IPS-15b (cell line): ENCODE measurements at regions not wholly inside any gene's neighbourhood (a gene's known extent, or its start where the extent isn't known, plus 50 kb on each side); places are given as distances from the start of the nearest gene placed in this dataset.

Experiments
- H3K27me3 ChIP-seq: one replicate; pipeline ENCODE4 v1.6.1; 2013; ENCODE audit warnings: low read length; ENCODE audit not compliant: control insufficient read depth, insufficient read depth
- H3K36me3 ChIP-seq: one replicate; pipeline ENCODE4 v1.6.1; 2013; ENCODE audit warnings: low read length; ENCODE audit not compliant: control insufficient read depth, insufficient read depth
- H3K4me1 ChIP-seq: one replicate; pipeline ENCODE4 v1.6.1; 2013; ENCODE audit warnings: mild to moderate bottlenecking, low read length; ENCODE audit not compliant: control insufficient read depth, insufficient read depth
- H3K4me3 ChIP-seq: one replicate; pipeline ENCODE4 v1.5.1; 2013; ENCODE audit warnings: low read depth, low read length
- H3K9ac ChIP-seq: one replicate; pipeline ENCODE4 v1.6.1; 2013; ENCODE audit warnings: low read depth, mild to moderate bottlenecking, low read length
- H3K9me3 ChIP-seq: one replicate; pipeline ENCODE4 v1.6.1; 2013; ENCODE audit warnings: mild to moderate bottlenecking, low read length; ENCODE audit not compliant: control insufficient read depth, insufficient read depth

GRCh38 chr3:76582632-76583378, 457.1 kb upstream of the ROBO2 start:
- Histone ChIP-seq H3K4me3 (no peak overlapping the region), H3K9me3 (no peaks in the 10 kb centered on the region), H3K9ac (no peak overlapping the region), H3K36me3 (no peaks in the 10 kb centered on the region), H3K27me3 (no peaks in the 10 kb centered on the region), H3K4me1 (no peaks in the 10 kb centered on the region)

GRCh38 chr3:76585794-76586392, 454.0 kb upstream of the ROBO2 start:
- no peaks in the 10 kb centered on the region for H3K4me1 ChIP-seq
- no peaks in the 10 kb centered on the region for H3K9me3 ChIP-seq
- H3K27me3 ChIP-seq: no peaks in the 10 kb centered on the region
- no peak overlapping the region for H3K4me3 ChIP-seq
- no peak overlapping the region for H3K9ac ChIP-seq
- H3K36me3 ChIP-seq: no peaks in the 10 kb centered on the region

GRCh38 chr3:76586471-76586870, 453.4 kb upstream of the ROBO2 start:
- Histone ChIP-seq H3K9me3 (no peaks in the 10 kb centered on the region), H3K9ac (no peak overlapping the region), H3K27me3 (no peaks in the 10 kb centered on the region)

GRCh38 chr3:76610150-76610549, 429.7 kb upstream of the ROBO2 start:
- H3K4me1 ChIP-seq: no peaks in the 10 kb centered on the region
- H3K4me3 ChIP-seq: no peak overlapping the region
- no peaks in the 10 kb centered on the region for H3K36me3 ChIP-seq
- no peak overlapping the region for H3K9ac ChIP-seq
- H3K9me3 ChIP-seq: no peaks in the 10 kb centered on the region
- no peaks in the 10 kb centered on the region for H3K27me3 ChIP-seq

More at GRCh38 chr3:76586471-76586870, 453.4 kb upstream of the ROBO2 start:
- no peaks in the 10 kb centered on the region for H3K36me3 ChIP-seq
- no peaks in the 10 kb centered on the region for H3K4me1 ChIP-seq
- H3K4me3 ChIP-seq: no peak overlapping the region

- Histone ChIP-seq H3K36me3 (no peaks in the 10 kb centered on the region), H3K27me3 (no peaks in the 10 kb centered on the region), H3K9me3 (no peaks in the 10 kb centered on the region), H3K4me1 (no peaks in the 10 kb centered on the region), H3K9ac (no peak overlapping the region), H3K4me3 (no peak overlapping the region)
These were observed 424.2 kb upstream of the ROBO2 start for GRCh38 chr3:76615719-76616118.

GRCh38 chr3:76624164-76624563, 415.7 kb upstream of the ROBO2 start:
- no peak overlapping the region for H3K9ac ChIP-seq
- H3K9me3 ChIP-seq: no peaks in the 10 kb centered on the region
- no peaks in the 10 kb centered on the region for H3K4me1 ChIP-seq
- no peaks in the 10 kb centered on the region for H3K27me3 ChIP-seq
- no peak overlapping the region for H3K4me3 ChIP-seq
- no peaks in the 10 kb centered on the region for H3K36me3 ChIP-seq

- H3K9me3 ChIP-seq: no peaks in the 10 kb centered on the region
- no peaks in the 10 kb centered on the region for H3K27me3 ChIP-seq
- no peaks in the 10 kb centered on the region for H3K36me3 ChIP-seq
- no peak overlapping the region for H3K9ac ChIP-seq
- H3K4me3 ChIP-seq: no peak overlapping the region
- H3K4me1 ChIP-seq: peaks cover 2% of the 10 kb centered on the region
These were observed 412.7 kb upstream of the ROBO2 start for GRCh38 chr3:76627236-76627635.

- peaks cover 13% of the 10 kb centered on the region for H3K4me1 ChIP-seq
- no peaks in the 10 kb centered on the region for H3K9me3 ChIP-seq
- no peak overlapping the region for H3K9ac ChIP-seq
- no peak overlapping the region for H3K4me3 ChIP-seq
- no peaks in the 10 kb centered on the region for H3K27me3 ChIP-seq
- no peaks in the 10 kb centered on the region for H3K36me3 ChIP-seq
These were observed 408.6 kb upstream of the ROBO2 start for GRCh38 chr3:76631251-76631650.

- Histone ChIP-seq H3K27me3 (no peaks in the 10 kb centered on the region), H3K4me3 (no peak overlapping the region), H3K9me3 (no peaks in the 10 kb centered on the region), H3K4me1 (peaks cover 6% of the 10 kb centered on the region), H3K36me3 (no peaks in the 10 kb centered on the region), H3K9ac (no peak overlapping the region)
These were observed 401.9 kb upstream of the ROBO2 start for GRCh38 chr3:76638006-76638405.

GRCh38 chr3:76643623-76644304, 396.1 kb upstream of the ROBO2 start:
- no peaks in the 10 kb centered on the region for H3K9me3 ChIP-seq
- no peak overlapping the region for H3K4me3 ChIP-seq
- H3K9ac ChIP-seq: no peak overlapping the region
- H3K27me3 ChIP-seq: no peaks in the 10 kb centered on the region
- no peaks in the 10 kb centered on the region for H3K4me1 ChIP-seq
- H3K36me3 ChIP-seq: no peaks in the 10 kb centered on the region

- no peaks in the 10 kb centered on the region for H3K27me3 ChIP-seq
- H3K36me3 ChIP-seq: no peaks in the 10 kb centered on the region
- H3K9ac ChIP-seq: no peak overlapping the region
- no peaks in the 10 kb centered on the region for H3K4me1 ChIP-seq
- H3K4me3 ChIP-seq: no peak overlapping the region
- no peaks in the 10 kb centered on the region for H3K9me3 ChIP-seq
These were observed 395.6 kb upstream of the ROBO2 start for GRCh38 chr3:76644305-76644675.

GRCh38 chr3:76645724-76646123, 394.2 kb upstream of the ROBO2 start:
- no peak overlapping the region for H3K9ac ChIP-seq
- no peak overlapping the region for H3K4me3 ChIP-seq
- H3K36me3 ChIP-seq: no peaks in the 10 kb centered on the region
- H3K9me3 ChIP-seq: no peaks in the 10 kb centered on the region
- H3K27me3 ChIP-seq: no peaks in the 10 kb centered on the region
- no peaks in the 10 kb centered on the region for H3K4me1 ChIP-seq
